EL (cell line): ENCODE measurements at regions not wholly inside any gene's neighbourhood (a gene's known extent, or its start where the extent isn't known, plus 50 kb on each side); places are given as distances from the start of the nearest gene placed in this dataset.

Experiments used
- DNase-seq: peaks from one replicate; pipeline ENCODE4 v3.0.0-alpha.2; 2016

DNA sequence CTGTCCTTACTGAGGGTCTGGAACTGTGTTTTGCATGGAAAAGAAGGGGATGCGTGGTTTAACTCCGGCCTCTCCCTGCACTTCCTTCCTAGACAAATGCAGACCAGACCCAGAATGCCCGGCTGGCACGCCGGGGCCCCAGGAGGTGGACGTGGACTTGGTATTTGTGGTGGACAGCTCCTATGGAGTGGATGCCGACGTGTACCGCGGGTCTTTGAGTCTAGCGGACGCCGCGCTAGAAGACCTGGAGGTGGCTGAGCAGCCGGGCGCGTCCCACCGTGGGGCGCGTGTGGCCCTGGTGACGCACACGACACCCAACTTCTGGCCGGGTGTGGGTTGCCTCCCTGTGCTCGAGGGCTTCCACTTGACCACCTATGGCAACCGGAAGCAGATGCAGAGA, 81.8 kb upstream of the COL6A5 start:
- DNase-seq = no peak

- DNase-seq = no peak
These were observed 78.7 kb upstream of the COL6A5 start for GRCh38 chr3:130266817-130267216.

DNA sequence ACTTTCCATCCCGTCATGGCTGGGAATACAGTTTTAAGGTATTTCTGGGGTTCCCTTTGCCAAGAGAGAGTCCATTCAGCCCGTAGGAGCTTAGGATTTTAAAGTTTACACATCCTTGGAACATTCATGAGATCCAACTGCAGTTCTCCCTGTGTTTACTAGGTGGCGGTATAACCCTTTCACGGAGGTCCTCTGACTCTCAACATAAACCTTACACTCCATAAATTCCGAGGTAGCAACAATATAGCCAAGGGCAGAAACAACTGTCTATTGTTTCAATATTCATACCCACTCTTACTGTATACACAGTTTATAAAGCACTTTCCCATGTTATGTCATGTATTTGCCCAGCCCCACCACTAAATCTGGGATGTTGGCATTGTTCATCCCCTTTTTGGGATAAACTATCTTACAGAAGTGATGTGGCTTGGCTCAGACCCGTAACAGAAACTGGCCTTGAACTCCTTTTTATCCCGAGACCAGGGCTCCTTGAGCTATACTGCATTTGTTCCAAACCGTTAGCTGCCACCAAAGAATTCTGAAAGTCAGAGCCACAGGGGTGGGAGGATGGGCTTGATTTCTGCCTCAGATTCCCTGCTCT, 69.2 kb upstream of the COL6A5 start:
- DNase-seq = peak; percentile 51

- no peak for DNase-seq
These were observed 56.8 kb upstream of the COL6A5 start for GRCh38 chr3:130288670-130289069.

DNA sequence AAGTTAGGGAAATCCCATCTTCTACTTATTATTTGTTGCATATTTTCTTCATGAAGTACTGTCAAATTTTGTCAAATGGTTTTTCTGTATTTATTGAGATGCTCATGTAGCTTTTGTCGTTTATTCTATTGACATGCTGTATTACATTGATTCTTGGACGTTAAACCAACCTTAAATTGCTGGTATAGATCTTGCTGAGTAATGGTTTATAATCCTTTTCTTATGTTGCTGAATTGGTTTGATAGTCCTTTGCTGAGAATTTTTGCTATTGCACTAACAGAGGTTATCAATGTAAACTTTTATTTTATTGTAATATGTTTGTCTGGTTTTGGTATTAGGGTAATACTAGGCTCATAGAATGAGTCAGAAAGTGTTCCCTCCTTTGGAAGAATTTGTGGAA, 54.3 kb upstream of the COL6A5 start:
- no peak for DNase-seq

DNA sequence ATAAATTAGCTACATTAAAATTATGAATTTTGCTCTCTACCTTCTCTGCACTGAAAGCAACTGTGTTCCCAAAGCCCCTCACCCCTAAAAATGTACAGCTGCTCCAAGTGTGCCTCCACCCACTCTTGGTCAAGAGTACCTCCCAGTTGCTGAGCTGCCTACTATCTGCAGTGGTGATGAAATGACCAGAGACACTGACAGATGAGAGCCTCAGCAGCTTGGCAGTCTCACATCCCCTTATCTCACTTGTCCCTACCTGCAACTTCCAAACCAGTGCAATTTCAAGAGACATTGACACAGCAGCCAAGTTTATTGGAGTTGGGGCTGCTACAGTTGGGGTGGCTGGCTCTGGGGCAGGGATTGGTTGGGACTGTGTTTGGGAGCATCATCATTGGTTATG, 52.2 kb upstream of the COL6A5 start:
- no peak for DNase-seq
